Brain microvascular endothelial cell (primary cell): ENCODE measurements at regions not wholly inside any gene's neighbourhood (a gene's known extent, or its start where the extent isn't known, plus 50 kb on each side); places are given as distances from the start of the nearest gene placed in this dataset.

Experiments used
- DNase-seq: peaks from one replicate; pipeline ENCODE4 v3.0.0-alpha.2; 2020
- H3K27ac ChIP-seq: fragments of 250-450 bp; sonication (Bioruptor Pico); 2 replicates; pipeline ENCODE4 v1.5.1; 2020; ENCODE audit warnings: mild to moderate bottlenecking, moderate library complexity
- H3K27me3 ChIP-seq: fragments of 250-450 bp; sonication (Bioruptor Pico); replicated peaks from 2 replicates; pipeline ENCODE4 v1.5.1; 2020; ENCODE audit warnings: mild to moderate bottlenecking
- H3K36me3 ChIP-seq: fragments of 250-450 bp; sonication (Bioruptor Pico); replicated peaks from 2 replicates; pipeline ENCODE4 v1.5.1; 2020; ENCODE audit warnings: mild to moderate bottlenecking
- H3K4me3 ChIP-seq: 2 replicates; pipeline ENCODE4 v1.5.1; 2011; ENCODE audit warnings: low read depth, mild to moderate bottlenecking, control low read depth, low read length, moderate library complexity
- in situ Hi-C: cut with HindIII; loops from 2 replicates; pipeline ENCODE4 v1.10.0; 2017; ENCODE audit warnings: low sequenced_read_pairs, low pct_ligation_motif_present
- TF ChIP-seq, protein P1 (sequence below): IDR thresholded peaks from 2 replicates; pipeline ENCODE4 v1.5.1; 2011; ENCODE audit warnings: low read depth, mild to moderate bottlenecking, moderate library complexity, low read length, control low read depth, inconsistent platforms; ENCODE audit errors: missing control alignments

GRCh38 chr22:48642550-48642949 lies 1185.1 kb downstream of the BRD1 start:
- in situ Hi-C loops: no loop called here
- Histone ChIP-seq H3K27ac (no peak overlapping the region), H3K4me3 (no peak overlapping the region), H3K36me3 (no peaks in the 10 kb centered on the region), H3K27me3 (no peaks in the 10 kb centered on the region)
- TF ChIP-seq, protein P1, sequence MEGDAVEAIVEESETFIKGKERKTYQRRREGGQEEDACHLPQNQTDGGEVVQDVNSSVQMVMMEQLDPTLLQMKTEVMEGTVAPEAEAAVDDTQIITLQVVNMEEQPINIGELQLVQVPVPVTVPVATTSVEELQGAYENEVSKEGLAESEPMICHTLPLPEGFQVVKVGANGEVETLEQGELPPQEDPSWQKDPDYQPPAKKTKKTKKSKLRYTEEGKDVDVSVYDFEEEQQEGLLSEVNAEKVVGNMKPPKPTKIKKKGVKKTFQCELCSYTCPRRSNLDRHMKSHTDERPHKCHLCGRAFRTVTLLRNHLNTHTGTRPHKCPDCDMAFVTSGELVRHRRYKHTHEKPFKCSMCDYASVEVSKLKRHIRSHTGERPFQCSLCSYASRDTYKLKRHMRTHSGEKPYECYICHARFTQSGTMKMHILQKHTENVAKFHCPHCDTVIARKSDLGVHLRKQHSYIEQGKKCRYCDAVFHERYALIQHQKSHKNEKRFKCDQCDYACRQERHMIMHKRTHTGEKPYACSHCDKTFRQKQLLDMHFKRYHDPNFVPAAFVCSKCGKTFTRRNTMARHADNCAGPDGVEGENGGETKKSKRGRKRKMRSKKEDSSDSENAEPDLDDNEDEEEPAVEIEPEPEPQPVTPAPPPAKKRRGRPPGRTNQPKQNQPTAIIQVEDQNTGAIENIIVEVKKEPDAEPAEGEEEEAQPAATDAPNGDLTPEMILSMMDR: no peak
- no peak for DNase-seq

GRCh38 chr22:48641906-48642475 lies 1185.7 kb downstream of the BRD1 start:
- TF ChIP-seq, protein P1: no peak

DNA sequence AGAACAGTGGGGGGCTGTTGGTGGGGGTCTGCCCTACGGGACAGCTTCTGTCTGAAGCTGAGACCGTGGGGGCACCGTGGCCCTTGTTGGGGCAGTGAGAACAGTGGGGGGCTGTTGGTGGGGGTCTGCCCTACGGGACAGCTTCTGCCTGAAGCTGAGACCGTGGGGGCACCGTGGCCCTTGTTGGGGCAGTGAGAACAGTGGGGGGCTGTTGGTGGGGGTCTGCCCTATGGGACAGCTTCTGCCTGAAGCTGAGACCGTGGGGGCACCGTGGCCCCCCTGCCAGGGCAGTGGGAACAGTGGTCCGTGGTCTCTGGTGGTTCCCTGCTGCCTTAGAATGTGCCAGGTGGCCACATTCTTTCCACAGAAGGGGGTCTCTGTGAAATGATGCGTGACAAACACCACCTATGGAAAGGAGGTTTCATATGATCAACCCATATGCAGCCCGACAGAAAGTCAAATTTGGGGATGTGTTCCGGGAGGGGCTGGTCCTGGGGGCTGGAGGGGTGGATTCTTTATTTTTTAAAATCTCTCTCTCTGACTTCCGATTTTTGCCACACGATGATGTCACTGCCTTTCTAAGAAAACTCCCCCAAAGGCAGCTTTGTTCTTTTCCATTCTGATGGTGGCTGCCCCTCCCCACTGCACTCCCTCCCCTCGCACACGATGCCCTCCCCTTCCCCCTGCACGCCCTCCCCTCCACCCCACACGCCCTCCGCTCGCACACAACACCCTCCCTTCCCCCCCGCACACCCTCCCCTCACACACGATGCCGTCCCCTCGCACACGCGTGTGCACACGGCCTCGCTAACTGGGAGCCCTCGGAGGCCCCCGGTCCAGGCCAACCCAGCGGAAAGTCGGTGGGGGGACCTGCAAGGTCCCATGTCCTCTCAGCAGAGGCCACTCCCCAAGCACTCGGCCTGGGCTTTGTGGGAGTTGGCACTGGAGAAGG lies 1186.5 kb downstream of the BRD1 start:
- DNase-seq: no peak
- no peaks in the 10 kb centered on the region for H3K27me3 ChIP-seq
- H3K36me3 ChIP-seq: no peaks in the 10 kb centered on the region
- H3K4me3 ChIP-seq: no peak overlapping the region
- no peak overlapping the region for H3K27ac ChIP-seq
- TF ChIP-seq, protein P1: no peak
- in situ Hi-C loops: no loop called here

More at GRCh38 chr22:48641906-48642475, 1185.7 kb downstream of the BRD1 start:
- no peaks in the 10 kb centered on the region for H3K27me3 ChIP-seq
- H3K36me3 ChIP-seq: no peaks in the 10 kb centered on the region
- no peak overlapping the region for H3K4me3 ChIP-seq
- in situ Hi-C loops: no loop called here
- H3K27ac ChIP-seq: no peak overlapping the region
- DNase-seq: no peak

DNA sequence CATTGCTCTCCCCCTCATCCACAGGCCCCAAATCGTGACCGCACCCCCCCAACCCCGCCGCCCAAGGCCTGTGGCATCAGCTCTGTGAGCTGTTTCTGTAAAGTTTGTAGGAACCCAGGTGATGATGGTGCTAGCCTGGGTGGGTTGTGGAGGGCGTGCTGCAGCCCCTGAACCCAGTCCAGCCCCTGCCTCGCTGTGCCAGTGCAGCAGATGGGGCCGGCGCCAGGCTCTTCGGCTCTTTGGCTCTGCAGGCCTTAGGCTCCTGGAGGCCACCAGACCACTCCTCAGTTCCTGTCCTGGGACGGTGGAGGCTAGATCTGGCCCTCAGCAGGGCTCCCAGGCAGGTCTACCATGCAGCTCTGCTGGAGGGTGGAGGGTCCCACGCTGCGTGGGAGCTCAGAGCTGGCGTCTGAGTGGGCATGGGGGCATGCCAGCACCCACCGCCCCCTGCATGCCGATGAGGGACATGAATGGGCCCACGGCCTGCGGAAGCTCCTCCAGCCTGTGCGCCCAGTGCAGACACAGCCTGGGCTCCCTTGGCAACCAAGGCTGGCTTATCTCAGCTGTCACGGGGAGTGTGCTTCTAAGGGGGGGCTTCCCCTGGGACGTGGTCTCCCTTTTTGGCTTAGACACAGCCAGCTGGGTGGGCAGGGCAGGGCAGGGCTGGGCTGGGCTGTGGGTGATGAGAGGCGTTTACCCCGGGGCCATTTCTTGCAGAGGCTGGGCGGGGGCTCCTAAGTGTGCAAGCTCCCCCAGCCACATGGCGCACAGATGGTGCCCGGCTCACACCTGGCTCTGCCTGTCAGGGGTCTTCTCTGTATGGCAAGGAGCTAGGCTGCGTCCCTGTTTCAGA lies 1187.6 kb downstream of the BRD1 start:
- no peak overlapping the region for H3K27ac ChIP-seq

More for the DNA sequence above, 1187.6 kb downstream of the BRD1 start:
- no peak for DNase-seq
- Histone ChIP-seq H3K27me3 (no peaks in the 10 kb centered on the region), H3K36me3 (no peaks in the 10 kb centered on the region), H3K4me3 (no peak overlapping the region)
- TF ChIP-seq, protein P1: no peak
- in situ Hi-C loops: no loop called here
